Hippocampal formation (tissue), 2 donors: ENCODE measurements at regions not wholly inside any gene's neighbourhood (a gene's known extent, or its start where the extent isn't known, plus 50 kb on each side); places are given as distances from the start of the nearest gene placed in this dataset.
"Not testable (repeated sequence)": the region's sequence is repeated elsewhere in the genome, so short reads cannot be mapped to it uniquely, and the experiment has no call there.

Experiments used
- DNase-seq, 2 donors: peaks; one replicate each; lab custom pipeline; 2025; lab: John Stamatoyannopoulos, UW

GRCh38 chr2:66632882-66633281, 198.0 kb downstream of the MEIS1 start:
- not testable (repeated sequence) for DNase-seq

GRCh38 chr2:66633631-66634030, 198.7 kb downstream of the MEIS1 start:
- DNase-seq: no peak

GRCh38 chr2:66634784-66635183, 199.9 kb downstream of the MEIS1 start:
- no peak for DNase-seq

GRCh38 chr2:66641685-66642084, 206.8 kb downstream of the MEIS1 start:
- DNase-seq: no peak

GRCh38 chr2:66648081-66648480, 213.2 kb downstream of the MEIS1 start:
- DNase-seq: not testable (repeated sequence)

- DNase-seq: no peak
These were observed 214.1 kb downstream of the MEIS1 start for GRCh38 chr2:66649006-66649405.

GRCh38 chr2:66651295-66651694, 216.4 kb downstream of the MEIS1 start:
- no peak for DNase-seq

- no peak for DNase-seq
These were observed 225.9 kb downstream of the MEIS1 start for GRCh38 chr2:66660804-66661203.

GRCh38 chr2:66661253-66662173, 226.6 kb downstream of the MEIS1 start:
- DNase-seq: no peak

- DNase-seq: no peak
These were observed 230.4 kb downstream of the MEIS1 start for GRCh38 chr2:66665124-66665984.

GRCh38 chr2:66667301-66667700, 232.4 kb downstream of the MEIS1 start:
- no peak for DNase-seq

- no peak for DNase-seq
These were observed 238.4 kb downstream of the MEIS1 start for GRCh38 chr2:66673286-66673685.

GRCh38 chr2:66674087-66674486, 239.2 kb downstream of the MEIS1 start:
- no peak for DNase-seq

GRCh38 chr2:66675591-66675990, 240.7 kb downstream of the MEIS1 start:
- no peak for DNase-seq

- DNase-seq: no peak
These were observed 244.5 kb downstream of the MEIS1 start for GRCh38 chr2:66679442-66679841.

- DNase-seq: no peak
These were observed 247.6 kb downstream of the MEIS1 start for GRCh38 chr2:66682476-66682875.

GRCh38 chr2:66683064-66683463, 248.1 kb downstream of the MEIS1 start:
- DNase-seq: no peak

GRCh38 chr2:66683599-66683998, 248.7 kb downstream of the MEIS1 start:
- DNase-seq: no peak

- no peak for DNase-seq
These were observed 249.4 kb downstream of the MEIS1 start for GRCh38 chr2:66684289-66684688.

- DNase-seq: no peak
These were observed 251.8 kb downstream of the MEIS1 start for GRCh38 chr2:66686755-66687154.

GRCh38 chr2:66688951-66689350, 254.0 kb downstream of the MEIS1 start:
- DNase-seq: no peak

- DNase-seq: no peak
These were observed 254.6 kb downstream of the MEIS1 start for GRCh38 chr2:66689456-66690051.
